ENCODE measurements at regions not wholly inside any gene's neighbourhood (a gene's known extent, or its start where the extent isn't known, plus 50 kb on each side); places are given as distances from the start of the nearest gene placed in this dataset.

GRCh38 chr15:39510001-39510701 lies 70.7 kb upstream of the THBS1 start:
- intact Hi-C loops (cut with DNase I; ENCODE audit: low total_unique reads), result no loop called here
- WGBS, 2 donors, result 79 to 83% methylated on average over 7 of the region's 7 CpGs
- no peak for DNase-seq (ENCODE audit: low spot score in 2 of 2)
- TF ChIP-seq CTCF (IDR thresholded peaks at IDR 0.05) (no peak), POLR2A (IDR thresholded peaks at IDR 0.05) (no peak)
- no peak overlapping the region for H3K4me3 ChIP-seq (ENCODE audit: low read depth, poor library complexity, severe bottlenecking)

DNA sequence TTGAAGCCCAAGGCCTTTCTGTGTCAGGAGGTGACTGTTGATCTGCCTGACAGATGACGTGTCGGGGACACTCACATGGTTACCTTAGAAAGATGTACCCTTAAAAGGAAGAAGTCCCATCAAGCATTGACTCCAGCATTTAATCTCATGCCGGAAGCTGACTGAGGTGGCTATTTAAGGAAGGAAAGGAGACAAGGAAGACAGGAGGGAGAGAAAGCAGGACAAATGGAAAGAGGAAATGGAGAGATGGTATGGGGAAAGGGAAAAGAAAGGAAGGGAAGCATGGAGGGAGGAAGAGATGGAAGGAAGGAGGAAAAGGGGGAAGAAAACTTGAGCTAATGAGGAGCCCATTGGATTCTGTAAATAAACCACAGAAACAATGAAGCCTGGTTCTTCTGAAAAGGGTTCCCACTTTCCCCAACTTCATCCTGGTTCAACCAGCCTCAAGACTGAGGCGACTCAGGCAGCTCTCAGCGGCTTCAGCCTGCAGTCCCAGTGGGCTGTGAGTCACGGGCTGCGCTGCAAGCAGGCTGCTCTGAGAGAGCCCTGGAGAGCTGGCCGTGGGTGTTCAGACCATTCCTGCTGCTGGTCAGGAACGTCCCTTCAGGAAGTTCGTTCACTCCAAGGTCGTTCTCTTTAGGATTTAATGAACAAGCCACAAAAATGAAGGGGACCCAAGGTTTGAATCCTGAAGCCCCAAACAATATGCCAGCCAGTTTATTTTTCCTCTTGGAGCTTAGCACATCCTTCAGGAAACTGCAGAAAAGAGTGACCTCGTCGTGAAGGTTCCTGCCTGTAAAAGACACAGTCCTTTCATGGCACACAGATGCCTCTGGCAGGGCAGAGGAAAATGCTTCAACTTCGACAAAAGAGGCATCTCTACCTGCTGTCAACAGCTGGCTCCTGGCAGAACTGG lies 69.6 kb upstream of the THBS1 start:
- no peak for DNase-seq (ENCODE audit: low spot score in 2 of 2)
- H3K4me3 ChIP-seq (ENCODE audit: low read depth, poor library complexity, severe bottlenecking), result no peak overlapping the region
- intact Hi-C loops (cut with DNase I; ENCODE audit: low total_unique reads), result no loop called here
- TF ChIP-seq POLR2A (IDR thresholded peaks at IDR 0.05) (no peak), CTCF (IDR thresholded peaks at IDR 0.05) (no peak)
- 51 to 59% methylated on average over 14 of the region's 14 CpGs for WGBS, 2 donors

DNA sequence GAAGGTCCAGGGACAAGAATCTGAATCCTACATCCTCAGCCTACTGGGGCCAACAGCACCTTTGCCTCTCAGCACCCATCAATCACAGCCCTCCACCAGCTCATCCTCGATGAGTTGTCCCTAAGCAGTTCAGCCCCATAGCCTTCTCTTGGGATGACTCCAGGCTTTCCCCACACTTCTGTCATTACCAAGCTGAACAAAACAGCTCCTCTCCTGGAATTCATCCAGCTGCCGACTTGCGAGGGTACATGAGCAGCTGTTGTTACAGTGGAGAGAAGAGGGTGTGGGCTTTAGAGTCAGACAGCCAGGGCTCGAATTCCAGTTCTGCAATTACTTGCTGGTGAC lies 69.0 kb upstream of the THBS1 start:
- TF ChIP-seq POLR2A (IDR thresholded peaks at IDR 0.05) (no peak), CTCF (IDR thresholded peaks at IDR 0.05) (no peak)
- DNase-seq (ENCODE audit: low spot score in 2 of 2), result no peak
- WGBS, 2 donors, result 35 to 39% methylated on average over 4 of the region's 4 CpGs

GRCh38 chr15:39512643-39513042 lies 68.2 kb upstream of the THBS1 start:
- intact Hi-C loops (cut with DNase I; ENCODE audit: low total_unique reads), result no loop called here

More for the DNA sequence above, 69.0 kb upstream of the THBS1 start:
- H3K4me3 ChIP-seq (ENCODE audit: low read depth, poor library complexity, severe bottlenecking), result no peak overlapping the region
- intact Hi-C loops (cut with DNase I; ENCODE audit: low total_unique reads), result no loop called here

GRCh38 chr15:39513936-39514335 lies 66.9 kb upstream of the THBS1 start:
- H3K4me3 ChIP-seq (ENCODE audit: low read depth, poor library complexity, severe bottlenecking), result no peak overlapping the region
- WGBS, 2 donors, result 86 to 89% methylated on average over 3 of the region's 3 CpGs
- no peak for TF ChIP-seq CTCF (IDR thresholded peaks at IDR 0.05)
- no peak for TF ChIP-seq POLR2A (IDR thresholded peaks at IDR 0.05)
- intact Hi-C loops (cut with DNase I; ENCODE audit: low total_unique reads), result no loop called here
- DNase-seq (ENCODE audit: low spot score in 2 of 2), result no peak

More at GRCh38 chr15:39512643-39513042, 68.2 kb upstream of the THBS1 start:
- TF ChIP-seq POLR2A (IDR thresholded peaks at IDR 0.05), result no peak
- no peak for TF ChIP-seq CTCF (IDR thresholded peaks at IDR 0.05)
- no peak overlapping the region for H3K4me3 ChIP-seq (ENCODE audit: low read depth, poor library complexity, severe bottlenecking)
- no peak for DNase-seq (ENCODE audit: low spot score in 2 of 2)

All from lower leg skin (tissue), 4 donors.